IPS-18a (cell line): ENCODE measurements at regions not wholly inside any gene's neighbourhood (a gene's known extent, or its start where the extent isn't known, plus 50 kb on each side); places are given as distances from the start of the nearest gene placed in this dataset.

Experiments used
- H3K27ac ChIP-seq: one replicate; pipeline ENCODE4 v1.5.1; 2013; ENCODE audit warnings: low read length
- H3K27me3 ChIP-seq: one replicate; pipeline ENCODE4 v1.6.1; 2013; ENCODE audit warnings: mild to moderate bottlenecking, low read length; ENCODE audit not compliant: control insufficient read depth, insufficient read depth
- H3K36me3 ChIP-seq: one replicate; pipeline ENCODE4 v1.6.1; 2013; ENCODE audit warnings: low read depth, low read length; ENCODE audit not compliant: control insufficient read depth
- H3K4me1 ChIP-seq: one replicate; pipeline ENCODE4 v1.6.1; 2013; ENCODE audit warnings: low read depth, low read length; ENCODE audit not compliant: control insufficient read depth
- H3K4me3 ChIP-seq: one replicate; pipeline ENCODE4 v1.5.1; 2013; ENCODE audit warnings: low read length
- H3K9ac ChIP-seq: one replicate; pipeline ENCODE4 v1.6.1; 2013; ENCODE audit warnings: mild to moderate bottlenecking, low read length, moderate library complexity
- H3K9me3 ChIP-seq: one replicate; pipeline ENCODE4 v1.6.1; 2013; ENCODE audit warnings: low read depth, low read length; ENCODE audit not compliant: control insufficient read depth

- Histone ChIP-seq H3K27ac (no peak overlapping the region), H3K9ac (no peak overlapping the region), H3K9me3 (no peaks in the 10 kb centered on the region), H3K4me3 (no peak overlapping the region), H3K27me3 (no peaks in the 10 kb centered on the region), H3K4me1 (no peaks in the 10 kb centered on the region), H3K36me3 (no peaks in the 10 kb centered on the region)
These were observed 125.6 kb upstream of the NRIP1 start for GRCh38 chr21:15190412-15190811.

DNA sequence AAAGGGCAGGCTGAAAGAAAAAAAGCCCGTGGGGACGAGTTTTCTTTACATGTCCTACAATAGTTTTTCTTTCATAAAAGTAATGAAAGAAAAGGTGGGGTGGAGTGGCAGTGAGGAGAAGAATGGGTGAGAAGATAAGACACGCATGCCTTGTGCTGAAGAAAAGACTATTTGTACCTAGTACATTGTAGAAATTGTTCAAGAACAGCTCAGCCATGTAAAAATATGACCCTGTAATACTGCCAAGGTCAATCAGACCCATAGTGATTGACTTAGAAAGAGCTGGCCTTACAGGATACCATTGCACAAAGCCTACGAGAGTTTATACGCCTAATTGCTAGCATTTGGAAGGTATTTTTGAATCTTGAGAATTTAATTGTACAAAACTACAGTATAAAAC, 126.0 kb upstream of the NRIP1 start:
- H3K9me3 ChIP-seq, result no peaks in the 10 kb centered on the region
- H3K27ac ChIP-seq, result no peak overlapping the region
- no peaks in the 10 kb centered on the region for H3K4me1 ChIP-seq
- H3K4me3 ChIP-seq, result no peak overlapping the region
- H3K36me3 ChIP-seq, result no peaks in the 10 kb centered on the region
- H3K9ac ChIP-seq, result no peak overlapping the region
- no peaks in the 10 kb centered on the region for H3K27me3 ChIP-seq

GRCh38 chr21:15191342-15191741, 126.5 kb upstream of the NRIP1 start:
- Histone ChIP-seq H3K4me1 (no peaks in the 10 kb centered on the region), H3K9me3 (no peaks in the 10 kb centered on the region), H3K27ac (no peak overlapping the region), H3K36me3 (no peaks in the 10 kb centered on the region), H3K27me3 (no peaks in the 10 kb centered on the region), H3K4me3 (no peak overlapping the region), H3K9ac (no peak overlapping the region)

DNA sequence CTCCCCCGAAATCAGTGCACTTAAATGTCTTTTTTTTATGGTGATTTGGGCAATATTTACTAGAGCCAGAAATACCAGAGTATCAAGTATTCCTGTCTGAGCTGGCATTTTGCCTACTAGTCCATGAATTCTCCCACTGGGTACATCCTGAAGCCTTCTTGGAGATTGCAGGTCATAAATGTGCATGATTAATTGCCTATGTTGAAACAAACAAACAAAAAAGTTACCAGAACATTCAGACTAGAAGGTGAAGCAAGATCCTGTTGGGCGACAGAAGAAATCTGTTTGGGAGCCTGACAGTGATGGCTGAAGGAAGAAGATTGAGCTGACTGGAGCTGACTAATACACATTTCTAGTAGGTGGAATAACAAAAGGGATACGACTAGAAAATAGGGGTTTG, 127.4 kb upstream of the NRIP1 start:
- no peaks in the 10 kb centered on the region for H3K4me1 ChIP-seq
- no peaks in the 10 kb centered on the region for H3K36me3 ChIP-seq
- H3K9ac ChIP-seq, result no peak overlapping the region
- no peak overlapping the region for H3K4me3 ChIP-seq
- H3K27me3 ChIP-seq, result no peaks in the 10 kb centered on the region
- no peaks in the 10 kb centered on the region for H3K9me3 ChIP-seq
- H3K27ac ChIP-seq, result no peak overlapping the region

DNA sequence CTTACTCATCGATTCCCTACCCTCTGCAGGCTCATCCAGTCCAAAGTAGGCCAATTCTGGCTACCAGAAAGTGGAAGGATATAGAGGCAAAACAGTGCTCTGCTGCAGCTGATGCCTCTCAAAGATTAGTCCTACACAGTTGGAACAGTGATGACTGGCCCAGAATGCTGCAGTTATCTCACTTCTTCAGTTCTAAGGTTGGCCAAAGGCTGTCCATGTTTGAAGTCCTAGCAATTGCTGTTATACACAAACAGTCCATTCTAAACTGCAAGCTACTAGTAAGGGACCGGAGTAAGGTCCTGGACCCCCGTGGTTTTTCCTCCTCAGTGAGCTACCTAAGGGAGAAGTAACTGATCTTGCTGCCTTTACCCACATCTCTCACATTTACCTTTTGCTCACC, 129.1 kb upstream of the NRIP1 start:
- Histone ChIP-seq H3K4me1 (no peaks in the 10 kb centered on the region), H3K36me3 (no peaks in the 10 kb centered on the region), H3K9ac (no peak overlapping the region), H3K27ac (no peak overlapping the region), H3K4me3 (no peak overlapping the region), H3K9me3 (no peaks in the 10 kb centered on the region), H3K27me3 (no peaks in the 10 kb centered on the region)

DNA sequence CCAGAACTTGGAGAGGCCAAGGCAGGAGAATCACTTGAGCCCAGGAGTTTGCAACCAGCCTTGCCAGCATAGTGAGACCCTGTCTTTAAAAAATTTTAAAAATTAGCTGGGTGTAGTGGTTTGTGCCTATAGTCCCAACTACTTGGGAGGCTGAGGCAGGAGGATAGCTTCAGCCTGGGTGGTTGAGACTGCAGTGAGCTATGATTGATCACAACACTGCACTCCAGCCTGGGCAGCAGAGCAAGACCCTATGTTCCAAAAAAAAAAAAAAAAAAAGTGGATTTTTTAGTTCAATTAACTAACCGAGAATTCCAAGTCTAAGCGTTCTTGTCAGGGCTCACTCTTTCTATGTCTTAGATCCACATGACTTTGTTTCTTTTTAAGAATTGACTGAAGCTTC, 130.3 kb upstream of the NRIP1 start:
- no peak overlapping the region for H3K27ac ChIP-seq

DNA sequence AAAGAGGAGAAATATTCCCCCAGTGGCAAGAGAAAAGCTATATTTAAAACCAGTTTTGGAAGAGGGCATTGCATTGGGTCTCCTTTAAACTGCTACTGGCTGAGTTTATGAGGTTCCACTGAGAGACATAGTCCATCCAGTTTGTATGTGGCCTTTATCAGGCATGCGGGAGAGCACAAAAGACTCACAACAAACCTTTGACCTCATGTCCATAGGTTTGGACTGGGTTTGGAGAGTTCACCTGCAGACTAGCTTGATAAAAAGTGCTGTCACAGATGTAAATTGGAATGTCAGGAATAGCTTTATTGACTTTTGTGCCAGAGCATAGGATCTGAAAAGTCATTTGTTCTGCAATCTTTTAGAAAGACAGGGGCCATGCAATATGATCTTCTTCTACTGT, 131.0 kb upstream of the NRIP1 start:
- no peaks in the 10 kb centered on the region for H3K36me3 ChIP-seq
- H3K4me1 ChIP-seq, result peaks cover 9% of the 10 kb centered on the region
- H3K27ac ChIP-seq, result no peak overlapping the region
- no peak overlapping the region for H3K4me3 ChIP-seq
- no peak overlapping the region for H3K9ac ChIP-seq
- H3K27me3 ChIP-seq, result no peaks in the 10 kb centered on the region
- H3K9me3 ChIP-seq, result no peaks in the 10 kb centered on the region

More for the DNA sequence above, 130.3 kb upstream of the NRIP1 start:
- H3K27me3 ChIP-seq, result no peaks in the 10 kb centered on the region
- no peaks in the 10 kb centered on the region for H3K36me3 ChIP-seq
- H3K4me3 ChIP-seq, result no peak overlapping the region
- H3K4me1 ChIP-seq, result peaks cover 9% of the 10 kb centered on the region
- H3K9ac ChIP-seq, result no peak overlapping the region
- no peaks in the 10 kb centered on the region for H3K9me3 ChIP-seq

DNA sequence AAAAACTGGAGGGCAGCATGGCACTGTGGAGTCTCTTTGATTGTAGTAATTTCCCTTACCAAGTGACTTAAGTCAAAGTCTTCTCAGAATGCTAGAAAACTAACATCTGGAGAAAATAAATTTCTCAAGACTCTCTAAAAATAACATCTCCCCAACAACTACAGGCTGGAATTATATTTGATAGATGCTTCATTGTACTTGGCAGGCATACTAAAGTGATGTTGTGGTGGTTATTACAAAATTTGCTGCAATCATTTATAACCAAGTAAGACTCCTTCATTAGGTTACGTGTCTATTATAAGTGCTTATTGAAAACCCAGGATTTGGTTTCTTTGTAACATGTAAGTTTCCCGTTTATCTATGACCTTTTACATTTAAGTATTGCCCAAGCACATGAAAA, 132.9 kb upstream of the NRIP1 start:
- H3K9ac ChIP-seq, result no peak overlapping the region
- no peaks in the 10 kb centered on the region for H3K27me3 ChIP-seq
- no peak overlapping the region for H3K27ac ChIP-seq
- H3K4me3 ChIP-seq, result no peak overlapping the region
- no peaks in the 10 kb centered on the region for H3K9me3 ChIP-seq
- peaks cover 9% of the 10 kb centered on the region for H3K4me1 ChIP-seq
- no peaks in the 10 kb centered on the region for H3K36me3 ChIP-seq

DNA sequence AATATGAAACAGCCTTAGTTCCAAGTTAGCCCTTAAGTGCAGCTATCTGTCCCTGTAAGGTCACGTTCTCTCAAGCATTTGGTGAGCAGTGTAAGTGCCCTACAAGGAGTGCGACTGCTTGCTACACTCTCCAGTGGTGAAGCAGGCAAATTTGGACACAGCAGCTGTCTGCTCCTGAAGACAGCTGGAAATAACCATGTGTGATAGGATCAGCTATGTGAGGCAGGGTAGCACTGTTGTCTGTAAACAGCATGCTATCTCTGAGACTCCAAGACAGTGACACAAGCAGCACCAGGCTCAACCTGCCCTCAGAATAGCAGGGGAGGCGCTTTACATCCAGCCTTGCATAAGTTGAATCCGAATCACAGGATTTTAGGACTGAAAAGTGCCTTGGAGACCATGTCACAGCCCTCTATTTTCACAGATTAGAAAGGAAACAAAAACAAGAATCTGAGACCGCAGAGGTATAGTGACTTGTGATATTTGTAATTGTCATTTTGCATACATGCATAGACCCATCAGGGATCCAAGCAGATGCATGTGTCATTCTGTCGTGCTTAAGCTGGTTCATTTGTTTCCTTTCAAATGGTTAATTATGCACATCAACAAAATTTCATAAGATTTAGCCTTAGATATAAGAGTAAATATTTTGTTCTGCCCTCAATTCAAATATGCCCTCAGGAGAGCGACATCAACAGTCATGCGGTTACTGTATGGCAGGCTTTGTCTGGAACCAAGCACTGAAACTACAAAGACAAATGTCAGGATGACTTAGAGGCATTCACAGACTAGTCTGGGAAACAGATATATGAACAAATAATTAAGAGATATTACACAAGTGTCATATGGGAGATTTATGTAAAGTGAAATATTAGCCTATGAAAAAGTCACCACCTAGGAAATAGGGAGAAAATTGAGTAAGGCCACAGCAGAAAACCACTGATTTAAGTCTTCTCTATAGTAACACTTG, 134.9 kb upstream of the NRIP1 start:
- Histone ChIP-seq H3K4me1 (peaks cover 9% of the 10 kb centered on the region), H3K36me3 (no peaks in the 10 kb centered on the region), H3K9ac (no peak overlapping the region)

DNA sequence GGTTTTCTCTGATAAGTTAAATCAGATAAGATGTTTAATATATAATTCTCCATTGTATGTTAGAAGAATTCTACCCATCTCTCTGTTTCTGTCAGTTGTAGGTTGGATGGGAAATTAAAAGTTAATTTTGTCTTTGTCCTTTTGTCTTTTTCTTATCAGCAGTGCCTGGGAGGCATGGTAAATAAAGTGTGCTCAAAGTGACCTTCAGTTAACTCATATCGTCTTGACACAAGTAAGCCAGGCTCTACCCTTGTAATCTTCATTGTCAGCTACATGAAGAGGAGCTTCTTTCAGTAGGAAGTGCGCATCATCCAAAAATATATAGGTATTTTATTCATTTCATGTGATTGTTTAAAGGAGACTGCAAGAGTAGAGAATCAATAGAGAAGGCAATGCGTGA, 138.9 kb upstream of the NRIP1 start:
- no peaks in the 10 kb centered on the region for H3K27me3 ChIP-seq
- H3K4me1 ChIP-seq, result peaks cover 9% of the 10 kb centered on the region
- no peak overlapping the region for H3K4me3 ChIP-seq
- no peak overlapping the region for H3K9ac ChIP-seq
- H3K27ac ChIP-seq, result no peak overlapping the region
- H3K9me3 ChIP-seq, result no peaks in the 10 kb centered on the region
- H3K36me3 ChIP-seq, result no peaks in the 10 kb centered on the region

More for the DNA sequence above, 134.9 kb upstream of the NRIP1 start:
- Histone ChIP-seq H3K27ac (no peak overlapping the region), H3K9me3 (no peaks in the 10 kb centered on the region), H3K4me3 (no peak overlapping the region), H3K27me3 (no peaks in the 10 kb centered on the region)

DNA sequence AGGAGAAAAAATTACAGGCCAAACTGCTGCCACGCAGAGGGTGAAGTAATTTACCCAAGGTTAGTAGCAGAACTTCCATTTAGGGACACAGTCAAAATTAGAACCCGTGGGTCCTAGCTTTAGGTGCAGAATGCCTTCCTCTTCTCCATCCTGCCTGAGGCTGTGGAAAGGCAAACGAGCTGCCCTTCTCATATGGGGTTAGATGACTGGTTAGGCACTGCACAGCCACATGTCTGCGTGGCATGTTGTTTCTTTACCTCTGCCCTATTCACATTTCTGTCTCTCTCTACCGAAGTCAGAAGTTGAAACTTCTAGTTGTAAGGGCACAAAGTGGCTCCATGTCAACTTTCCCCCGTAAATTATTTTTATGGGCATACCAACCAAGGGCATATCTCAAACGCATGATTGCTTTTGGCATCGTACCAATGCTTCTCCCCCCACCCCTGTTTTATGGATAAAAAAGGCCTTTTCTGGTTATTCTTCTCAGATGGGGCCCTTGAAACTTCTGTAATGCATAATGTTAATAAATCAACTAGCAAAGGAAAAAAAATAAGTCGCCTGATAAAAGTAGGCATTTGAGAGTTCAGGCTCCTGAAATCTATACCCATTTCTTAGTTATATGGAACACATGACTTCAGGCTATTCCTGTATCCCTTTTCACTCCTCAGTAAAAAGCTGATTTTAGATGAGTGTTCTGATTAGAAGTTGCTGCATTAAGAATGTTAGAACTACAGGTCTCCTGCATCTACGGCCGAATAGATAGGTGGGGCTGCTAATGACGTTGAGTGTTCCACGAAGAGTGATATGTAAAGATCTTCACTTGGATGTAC, 139.6 kb upstream of the NRIP1 start:
- Histone ChIP-seq H3K27ac (no peak overlapping the region), H3K4me3 (no peak overlapping the region), H3K9ac (no peak overlapping the region), H3K9me3 (no peaks in the 10 kb centered on the region), H3K36me3 (no peaks in the 10 kb centered on the region), H3K4me1 (peaks cover 7% of the 10 kb centered on the region), H3K27me3 (no peaks in the 10 kb centered on the region)
